Fibroblast of lung (primary cell): ENCODE measurements at regions not wholly inside any gene's neighbourhood (a gene's known extent, or its start where the extent isn't known, plus 50 kb on each side); places are given as distances from the start of the nearest gene placed in this dataset.
"Not testable (repeated sequence)": the region's sequence is repeated elsewhere in the genome, so short reads cannot be mapped to it uniquely, and the experiment has no call there.

ENCODE experiments used
- EZH2 ChIP-seq: IDR thresholded peaks from 2 replicates; pipeline ENCODE4 v1.5.1; 2012; ENCODE audit warnings: low read length, control low read depth, mild to moderate bottlenecking; ENCODE audit errors: missing control alignments
- TF ChIP-seq, protein P1 (sequence below), 2 donors: IDR thresholded peaks in 1 of 2; conservative IDR thresholded peaks in 1 of 2; 1 replicate in 1 of 2; 2 replicates in 1 of 2; pipeline ENCODE4 v1.5.1; 2011 to 2012; ENCODE audit warnings: low read length in 2 of 2, control low read depth in 1 of 2, inconsistent platforms in 1 of 2, low read depth in 1 of 2, mild to moderate bottlenecking in 1 of 2

- TF ChIP-seq, protein P1, sequence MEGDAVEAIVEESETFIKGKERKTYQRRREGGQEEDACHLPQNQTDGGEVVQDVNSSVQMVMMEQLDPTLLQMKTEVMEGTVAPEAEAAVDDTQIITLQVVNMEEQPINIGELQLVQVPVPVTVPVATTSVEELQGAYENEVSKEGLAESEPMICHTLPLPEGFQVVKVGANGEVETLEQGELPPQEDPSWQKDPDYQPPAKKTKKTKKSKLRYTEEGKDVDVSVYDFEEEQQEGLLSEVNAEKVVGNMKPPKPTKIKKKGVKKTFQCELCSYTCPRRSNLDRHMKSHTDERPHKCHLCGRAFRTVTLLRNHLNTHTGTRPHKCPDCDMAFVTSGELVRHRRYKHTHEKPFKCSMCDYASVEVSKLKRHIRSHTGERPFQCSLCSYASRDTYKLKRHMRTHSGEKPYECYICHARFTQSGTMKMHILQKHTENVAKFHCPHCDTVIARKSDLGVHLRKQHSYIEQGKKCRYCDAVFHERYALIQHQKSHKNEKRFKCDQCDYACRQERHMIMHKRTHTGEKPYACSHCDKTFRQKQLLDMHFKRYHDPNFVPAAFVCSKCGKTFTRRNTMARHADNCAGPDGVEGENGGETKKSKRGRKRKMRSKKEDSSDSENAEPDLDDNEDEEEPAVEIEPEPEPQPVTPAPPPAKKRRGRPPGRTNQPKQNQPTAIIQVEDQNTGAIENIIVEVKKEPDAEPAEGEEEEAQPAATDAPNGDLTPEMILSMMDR (conservative IDR thresholded peaks at IDR 0.05 in 1 of 2, IDR thresholded peaks at IDR 0.05 in 1 of 2; ENCODE audit: low read depth in 1 of 2, low read length in 2 of 2), result not testable (repeated sequence)
- TF ChIP-seq EZH2, result not testable (repeated sequence)
These were observed 138.1 kb upstream of the C1QTNF3 start for GRCh38 chr5:34180940-34181614.
